MCF 10A (cell line): ENCODE measurements at regions not wholly inside any gene's neighbourhood (a gene's known extent, or its start where the extent isn't known, plus 50 kb on each side); places are given as distances from the start of the nearest gene placed in this dataset.

Source experiments
- BruUV-seq: library from RNA; stranded (reverse); fragments of 400-500 nt; replicated peaks from 2 replicates; lab custom pipeline; 2021; lab: Mats Ljungman, UMichigan
- CTCF ChIA-PET: fragments of 300-600 bp; sonication (Branson Sonifier 250); formaldehyde crosslinking; extraction: SDS; loops from one replicate; lab custom pipeline; 2021; ENCODE audit warnings: antibody characterized with exemption, inconsistent platforms; lab: Yijun Ruan, JAX
- POLR2A ChIA-PET: fragments of 300-600, 350-650 bp; sonication (Branson Sonifier 250); formaldehyde crosslinking; extraction: SDS; loops from one replicate; lab custom pipeline; 2020; ENCODE audit warnings: antibody characterized with exemption, inconsistent platforms; lab: Yijun Ruan, JAX
- DNase-seq: peaks from one replicate; pipeline ENCODE4 v3.0.0-alpha.2; 2018; ENCODE audit not compliant: unreplicated experiment
- H3K27ac Mint-ChIP-seq: one replicate; pipeline ENCODE4 v1.8.0; 2022; ENCODE audit warnings: mild to moderate bottlenecking, low read depth, mixed read lengths; ENCODE audit not compliant: unreplicated experiment
- H3K27me3 Mint-ChIP-seq: one replicate; pipeline ENCODE4 v1.8.0; 2022; ENCODE audit warnings: mixed read lengths; ENCODE audit not compliant: insufficient read depth, unreplicated experiment
- H3K36me3 Mint-ChIP-seq: one replicate; pipeline ENCODE4 v1.8.0; 2022; ENCODE audit warnings: mild to moderate bottlenecking, moderate library complexity, mixed read lengths; ENCODE audit not compliant: insufficient read depth, unreplicated experiment
- H3K4me1 Mint-ChIP-seq: one replicate; pipeline ENCODE4 v1.8.0; 2022; ENCODE audit warnings: mixed read lengths; ENCODE audit not compliant: insufficient read depth, unreplicated experiment
- H3K4me3 Mint-ChIP-seq: one replicate; pipeline ENCODE4 v1.8.0; 2022; ENCODE audit warnings: mild to moderate bottlenecking, moderate library complexity, mixed read lengths; ENCODE audit not compliant: unreplicated experiment
- H3K9me3 Mint-ChIP-seq: one replicate; pipeline ENCODE4 v1.8.0; 2022; ENCODE audit warnings: mixed read lengths; ENCODE audit not compliant: unreplicated experiment
- CTCF ChIP-seq: fragments of 200-600 bp; IDR thresholded peaks from one replicate; pipeline ENCODE4 v1.8.0; 2022; ENCODE audit warnings: antibody characterized with exemption, mild to moderate bottlenecking; ENCODE audit not compliant: unreplicated experiment
- intact Hi-C: fragments of 100-400 bp; cut with micrococcal nuclease; formaldehyde crosslinking; loops from 2 replicates; pipeline ENCODE4 v1.14.1; 2022

DNA sequence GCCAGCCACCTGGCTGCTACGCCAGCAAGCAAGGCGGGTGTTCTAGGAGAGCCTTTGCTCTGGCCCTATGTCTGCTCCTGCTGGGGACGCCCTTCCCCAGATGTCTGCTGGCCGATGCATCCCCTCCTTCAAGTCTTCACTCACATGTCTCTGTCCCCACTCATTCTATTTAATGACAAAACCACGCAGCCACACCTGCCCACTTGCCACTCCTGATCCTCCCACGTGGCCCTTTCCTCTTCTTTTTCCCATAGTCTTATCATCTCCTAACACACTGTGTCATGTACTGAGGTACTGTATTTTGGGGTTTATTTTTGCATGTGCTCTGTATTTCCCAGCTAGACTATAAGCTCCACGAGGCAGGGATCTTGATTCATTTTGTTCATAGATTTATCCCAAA is 62.0 kb upstream of the HRH2 start:
- CTCF ChIA-PET: no interaction called here
- no peak for TF ChIP-seq CTCF
- no peak overlapping the region for H3K27ac Mint-ChIP-seq
- H3K4me1 Mint-ChIP-seq: no peaks in the 10 kb centered on the region
- no TSS peak for BruUV-seq
- H3K36me3 Mint-ChIP-seq: no peaks in the 10 kb centered on the region
- POLR2A ChIA-PET: interaction anchor here (0.6 kb wide), 1 partner anchor 9 kb away, joined by 4 read pairs; no protein-coding TSS in a partner anchor
- intact Hi-C loops: no loop called here
- DNase-seq: no peak
- H3K9me3 Mint-ChIP-seq: peaks cover 22% of the 10 kb centered on the region
- peaks cover 12% of the 10 kb centered on the region for H3K27me3 Mint-ChIP-seq
- no peak overlapping the region for H3K4me3 Mint-ChIP-seq

DNA sequence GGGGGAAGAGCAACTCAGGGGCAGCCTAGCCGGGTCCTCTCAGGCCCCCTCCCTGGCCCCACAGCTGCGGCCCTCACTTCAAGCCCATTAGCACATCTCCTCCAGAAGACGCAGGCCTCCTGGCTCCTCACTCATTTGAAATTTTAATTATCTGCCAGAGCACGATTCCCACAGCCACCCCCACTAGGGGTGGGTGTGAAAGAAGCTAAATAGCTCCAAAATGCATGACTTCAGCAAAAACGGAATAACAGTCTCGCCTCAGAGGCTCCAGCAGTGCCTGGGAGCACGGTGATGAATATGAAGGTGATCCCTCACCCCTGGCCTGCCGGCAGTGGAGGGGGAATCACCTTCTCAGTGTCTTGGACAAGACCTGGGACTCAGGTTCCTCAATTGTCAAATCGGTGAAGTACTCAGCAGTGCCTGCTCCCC is 61.1 kb upstream of the HRH2 start:
- DNase-seq: no peak
- intact Hi-C loops: no loop called here
- Mint-ChIP-seq H3K4me1 (no peaks in the 10 kb centered on the region), H3K4me3 (no peak overlapping the region), H3K27me3 (peaks cover 12% of the 10 kb centered on the region), H3K36me3 (no peaks in the 10 kb centered on the region), H3K9me3 (peaks cover 22% of the 10 kb centered on the region), H3K27ac (no peak overlapping the region)
- CTCF ChIA-PET: no interaction called here
- POLR2A ChIA-PET: no interaction called here
- no TSS peak for BruUV-seq
- no peak for TF ChIP-seq CTCF

- no peak for DNase-seq
- Mint-ChIP-seq H3K27ac (no peak overlapping the region), H3K27me3 (peaks cover 12% of the 10 kb centered on the region), H3K4me1 (no peaks in the 10 kb centered on the region), H3K36me3 (no peaks in the 10 kb centered on the region), H3K9me3 (peaks cover 22% of the 10 kb centered on the region), H3K4me3 (no peak overlapping the region)
- intact Hi-C loops: no loop called here
- ChIA-PET CTCF (interaction anchor here (0.6 kb wide), 1 partner anchor 15 kb away, joined by 3 read pairs; no protein-coding TSS in a partner anchor), POLR2A (no interaction called here)
- no TSS peak for BruUV-seq
- TF ChIP-seq CTCF: no peak
Observed at GRCh38 chr5:175597718-175598117, 60.2 kb upstream of the HRH2 start.

- Mint-ChIP-seq H3K4me1 (no peaks in the 10 kb centered on the region), H3K36me3 (no peaks in the 10 kb centered on the region), H3K9me3 (peaks cover 22% of the 10 kb centered on the region), H3K4me3 (no peak overlapping the region), H3K27me3 (peaks cover 20% of the 10 kb centered on the region), H3K27ac (no peak overlapping the region)
- no peak for TF ChIP-seq CTCF
- BruUV-seq: no TSS peak
- CTCF ChIA-PET: interaction anchor here (1.3 kb wide), 1 partner anchor 135 kb away, joined by 3 read pairs; no protein-coding TSS in a partner anchor
- intact Hi-C loops: no loop called here
- POLR2A ChIA-PET: no interaction called here
- no peak for DNase-seq
Observed at GRCh38 chr5:175598774-175599173, 59.1 kb upstream of the HRH2 start.
